GM18867 (cell line): ENCODE measurements at regions not wholly inside any gene's neighbourhood (a gene's known extent, or its start where the extent isn't known, plus 50 kb on each side); places are given as distances from the start of the nearest gene placed in this dataset.

Experiments used
- ATAC-seq: cut with Tn5 transposase; IDR thresholded peaks from one replicate; pipeline ENCODE4 v1.9.1; 2021; ENCODE audit warnings: mild to moderate bottlenecking, moderate library complexity; ENCODE audit not compliant: unreplicated experiment

DNA sequence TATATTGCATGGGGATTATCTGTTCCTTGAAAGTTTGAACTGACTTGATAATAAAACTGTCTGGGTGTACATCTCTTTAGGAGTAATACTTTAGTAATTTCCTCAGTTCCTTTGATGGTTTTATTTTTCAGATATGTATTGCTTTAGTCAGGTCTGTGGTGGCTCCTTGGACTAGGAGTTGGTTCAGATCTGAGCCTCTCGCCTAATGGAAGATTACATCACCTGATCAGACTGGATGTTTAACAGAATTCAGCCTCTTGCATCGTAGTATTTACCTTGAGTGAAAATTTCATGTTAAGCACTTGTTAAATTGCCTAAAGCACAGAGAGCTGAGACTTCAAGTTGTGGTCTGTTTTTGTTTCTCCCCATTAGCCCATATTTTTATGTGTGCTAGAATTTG is 267.3 kb downstream of the MAP2K4 start:
- no peak for ATAC-seq

DNA sequence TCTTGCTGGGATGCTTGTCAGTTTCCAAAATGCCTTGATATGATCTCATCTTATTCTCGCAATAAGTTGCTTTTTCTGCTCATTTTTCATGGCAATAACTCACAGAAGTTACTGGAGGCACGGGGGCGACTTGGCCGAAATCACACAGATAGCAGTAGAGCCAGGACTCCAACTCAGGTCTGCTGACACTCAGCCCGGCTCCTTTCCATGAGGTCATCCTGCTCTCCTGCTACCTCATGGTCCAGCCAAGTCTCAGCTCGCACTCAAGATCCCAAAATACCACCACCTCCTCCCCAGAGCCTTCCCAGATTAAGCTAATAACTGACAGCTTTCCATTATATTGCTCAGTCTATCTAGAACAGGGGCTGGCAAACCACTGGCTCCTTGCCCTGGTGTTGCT is 269.5 kb downstream of the MAP2K4 start:
- ATAC-seq, result no peak

GRCh38 chr17:12296209-12296625 is 275.5 kb downstream of the MAP2K4 start:
- ATAC-seq, result no peak

DNA sequence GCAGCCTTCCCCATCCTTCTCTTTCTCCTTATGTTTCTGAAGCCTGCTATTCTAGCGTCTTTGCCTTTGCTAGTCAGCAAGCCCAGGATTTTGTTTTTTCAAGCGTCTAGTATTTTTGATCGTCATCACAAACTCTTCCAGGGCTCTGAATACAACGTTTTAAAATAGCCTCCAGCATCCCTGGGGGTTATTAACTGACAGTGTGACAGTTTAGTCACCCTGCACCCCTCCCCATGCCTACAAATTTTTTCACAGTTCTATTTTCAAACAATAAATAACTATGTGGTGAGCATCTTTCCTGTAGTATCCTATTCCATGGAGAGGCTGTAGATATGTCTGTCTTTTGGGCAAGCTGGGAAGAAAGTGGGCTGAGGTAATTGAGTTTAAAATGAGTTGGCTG is 280.9 kb downstream of the MAP2K4 start:
- ATAC-seq, result no peak

- no peak for ATAC-seq
Measured at GRCh38 chr17:12302711-12303110, 282.0 kb downstream of the MAP2K4 start.

DNA sequence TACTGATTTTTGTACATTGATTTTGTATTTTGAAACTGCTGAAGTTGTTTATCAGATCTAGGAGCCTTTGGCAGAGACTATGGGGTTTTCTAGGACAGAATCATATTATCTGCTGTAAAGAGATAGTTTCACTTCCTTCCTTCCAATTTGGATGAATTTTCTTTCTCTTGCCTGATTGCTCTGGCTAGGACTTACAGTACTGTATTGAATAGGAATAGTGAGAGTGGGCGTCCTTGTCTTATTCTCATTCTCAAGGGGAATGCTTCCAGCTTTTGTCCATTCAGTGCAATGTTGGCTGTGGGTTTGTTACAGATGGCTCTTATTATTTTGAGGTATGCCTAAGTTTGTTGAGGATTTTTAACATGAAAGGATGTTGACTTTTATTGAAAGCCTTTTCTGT is 290.1 kb downstream of the MAP2K4 start:
- no peak for ATAC-seq

DNA sequence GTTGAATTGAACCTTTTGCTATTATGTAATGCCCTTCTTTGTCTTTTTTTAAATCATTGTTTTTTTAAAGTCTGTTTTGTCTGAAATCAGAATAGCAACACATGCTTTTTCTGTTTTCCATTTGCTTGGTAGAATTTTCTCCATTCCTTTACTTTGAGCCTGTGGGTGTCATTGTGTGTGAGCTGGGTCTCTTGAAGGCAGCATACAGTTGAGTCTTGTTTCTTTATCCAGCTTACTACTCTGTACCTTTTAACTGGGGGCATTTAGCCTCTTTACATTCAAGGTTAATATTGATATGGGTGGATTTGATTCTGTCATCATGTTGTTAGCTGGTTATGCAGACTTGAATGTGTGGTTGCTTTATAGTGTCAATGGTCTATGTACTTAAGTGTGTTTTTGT is 292.0 kb downstream of the MAP2K4 start:
- no peak for ATAC-seq

- no peak for ATAC-seq
Measured at GRCh38 chr17:12313786-12314185, 293.1 kb downstream of the MAP2K4 start.

- ATAC-seq, result no peak
Measured at GRCh38 chr17:12316021-12316420, 295.3 kb downstream of the MAP2K4 start.

DNA sequence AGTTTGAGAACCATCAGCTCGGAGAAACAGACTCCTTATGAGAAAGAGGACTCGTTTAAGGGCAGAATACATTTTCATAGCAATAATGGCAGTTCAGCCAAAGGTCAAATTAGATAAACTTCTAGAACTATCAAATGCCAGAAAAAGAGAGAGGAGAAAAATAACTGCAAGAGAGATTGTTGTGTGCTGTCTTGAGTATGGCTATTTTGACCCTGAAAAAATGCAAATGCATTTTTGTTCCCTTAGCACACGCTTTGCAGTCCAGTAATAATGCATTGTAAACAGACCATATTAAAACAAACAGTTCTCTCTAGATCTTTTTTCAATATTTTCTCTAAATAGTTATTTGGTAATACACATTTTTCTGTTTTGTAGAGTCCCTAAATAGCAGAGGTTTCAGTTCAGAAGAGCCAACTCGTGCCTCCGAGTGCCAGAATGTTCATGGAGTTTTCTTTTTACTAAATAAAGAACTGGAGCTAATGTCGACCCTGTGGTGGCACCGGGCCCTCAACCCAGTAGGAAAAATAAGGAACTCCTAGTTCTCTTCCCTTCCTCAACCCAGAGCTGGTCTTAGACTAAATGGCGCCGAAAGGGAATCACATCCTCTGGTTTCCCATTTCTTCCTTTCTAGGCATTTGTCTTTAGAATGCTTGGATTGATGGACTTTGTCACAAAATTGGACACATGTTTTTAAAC is 298.0 kb downstream of the MAP2K4 start:
- no peak for ATAC-seq

DNA sequence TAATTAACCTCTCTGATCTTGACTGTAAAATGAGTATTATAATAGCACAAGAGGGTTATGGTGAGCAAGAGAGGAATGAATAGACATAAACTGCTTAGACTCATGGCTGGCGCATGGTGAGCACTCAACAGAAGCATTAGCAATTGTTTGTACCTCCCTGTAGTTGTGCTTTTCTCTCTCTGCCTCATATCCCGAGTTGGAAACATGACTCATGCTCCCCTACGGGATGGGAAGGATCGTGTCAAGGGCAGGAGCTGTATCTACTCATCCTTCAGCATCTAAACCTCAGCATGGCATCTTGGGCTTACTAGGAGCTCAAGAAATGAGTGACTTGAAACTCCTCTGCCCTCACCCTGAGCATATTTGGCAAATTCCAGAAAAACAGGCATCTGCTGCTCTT is 299.6 kb downstream of the MAP2K4 start:
- ATAC-seq, result no peak

DNA sequence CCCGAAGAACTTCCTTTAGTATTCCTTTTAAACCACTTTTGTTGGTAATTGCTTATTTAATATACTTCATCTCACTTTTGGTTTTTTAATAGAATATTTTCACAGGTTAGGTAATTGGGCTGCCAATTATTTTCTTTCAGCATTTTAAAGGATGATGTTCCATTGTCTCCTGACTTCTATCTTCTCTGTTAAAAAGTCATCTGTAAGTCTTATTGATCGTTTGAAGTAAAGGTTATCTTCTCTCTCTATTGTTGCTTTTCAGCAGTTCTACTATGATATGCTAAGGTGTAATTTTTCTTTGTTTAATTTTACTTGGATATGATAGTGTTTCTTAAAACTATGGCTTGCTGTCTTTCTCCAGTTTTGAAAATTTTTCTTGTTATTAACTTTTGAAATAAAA is 307.5 kb downstream of the MAP2K4 start:
- ATAC-seq, result no peak

- no peak for ATAC-seq
Measured at GRCh38 chr17:12330456-12330855, 309.8 kb downstream of the MAP2K4 start.

GRCh38 chr17:12341328-12341727 is 320.7 kb downstream of the MAP2K4 start:
- no peak for ATAC-seq

DNA sequence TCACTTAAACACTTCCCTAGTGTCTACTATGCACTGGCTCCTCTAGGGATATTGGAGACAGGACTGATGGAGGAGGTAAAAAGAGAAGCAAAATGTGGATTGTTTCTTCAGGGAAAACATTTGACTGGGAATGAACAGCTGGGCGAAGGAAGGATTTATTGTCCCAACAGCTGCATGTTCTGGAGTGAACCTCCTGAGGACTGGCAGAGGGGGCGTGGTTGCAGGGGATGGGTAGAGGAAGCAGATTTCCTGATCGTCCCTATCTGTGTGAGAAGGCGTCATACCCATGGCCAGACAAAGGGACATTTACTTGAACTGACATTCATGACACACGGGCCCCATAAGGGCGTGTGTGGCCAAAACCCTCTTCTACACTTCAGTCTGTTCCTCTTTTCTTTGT is 321.5 kb downstream of the MAP2K4 start:
- ATAC-seq, result no peak

DNA sequence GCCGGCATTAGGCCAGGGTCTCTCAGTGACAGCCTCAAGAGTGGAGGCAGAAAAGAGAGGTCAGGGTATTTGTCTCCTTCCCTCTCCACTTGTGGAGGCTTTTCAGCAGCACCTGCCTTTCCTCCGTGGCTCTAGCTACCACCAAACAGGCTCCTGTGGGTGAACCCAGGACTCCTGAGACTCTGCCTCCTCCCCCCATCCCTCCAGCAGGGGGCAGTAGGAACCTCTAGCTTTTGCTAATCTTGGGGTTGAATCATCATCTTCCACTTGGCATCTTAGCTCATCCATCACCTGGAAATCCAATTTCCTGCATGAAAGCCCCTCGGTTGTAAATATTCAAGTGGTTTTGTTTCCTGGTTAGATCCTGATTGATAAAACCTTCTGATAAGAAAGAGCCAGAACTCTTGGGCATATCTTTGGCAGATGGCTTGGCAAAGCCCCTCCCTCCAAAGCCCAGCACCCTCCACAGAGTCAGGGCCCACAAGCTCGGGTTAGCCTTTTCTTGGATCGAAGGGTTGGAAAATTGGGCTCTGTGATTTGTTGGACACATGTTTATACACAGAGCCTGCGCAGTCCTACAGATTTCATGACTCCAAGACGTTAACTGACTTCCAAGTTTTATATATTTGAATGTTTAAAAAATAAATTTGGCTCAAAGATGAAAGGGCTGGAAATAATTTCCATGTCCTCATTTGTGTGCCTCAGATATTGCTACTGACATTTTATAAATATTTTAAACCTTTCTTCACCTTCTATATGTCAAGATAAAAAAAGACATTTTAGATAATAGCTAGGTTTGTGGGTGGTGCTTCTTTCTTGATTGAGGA is 322.1 kb downstream of the MAP2K4 start:
- no peak for ATAC-seq

DNA sequence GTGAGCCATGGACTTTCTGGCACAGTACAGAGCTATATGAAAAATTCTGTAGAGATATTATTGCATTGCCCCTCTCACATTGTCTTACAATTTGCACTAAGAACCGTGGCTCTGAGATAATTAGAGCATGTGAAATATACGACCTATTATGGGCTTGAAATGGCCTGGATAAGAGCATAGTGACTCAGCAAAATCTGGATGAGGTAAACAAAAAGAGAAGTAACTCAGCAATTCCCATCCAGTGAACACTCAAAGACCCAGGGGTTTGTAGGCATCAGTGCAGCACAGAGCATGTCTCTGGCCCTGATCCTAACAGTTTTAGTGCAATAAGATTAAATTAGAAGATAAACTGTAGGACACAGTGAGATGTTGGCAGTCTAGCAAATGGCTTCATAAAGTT is 317.2 kb upstream of the MYOCD start:
- no peak for ATAC-seq

DNA sequence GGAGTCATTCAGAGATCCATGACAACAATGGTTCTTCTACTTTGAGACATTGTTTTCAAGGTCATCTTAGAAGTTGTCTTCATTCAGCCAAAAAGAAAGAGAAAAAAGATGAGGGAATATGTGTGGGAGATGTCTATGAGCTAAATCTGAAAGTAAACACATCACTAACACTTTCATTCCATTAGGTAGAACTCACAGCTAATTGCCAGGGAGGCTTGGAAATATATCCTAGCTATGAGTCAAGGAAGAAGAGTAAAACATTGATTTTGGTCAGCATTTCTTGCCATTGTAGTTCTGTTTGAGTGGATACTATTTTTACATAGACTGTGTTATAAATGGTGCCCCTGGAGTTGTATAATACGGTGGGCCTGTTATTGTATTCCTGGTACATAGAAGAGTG is 316.4 kb upstream of the MYOCD start:
- no peak for ATAC-seq

GRCh38 chr17:12352127-12352526 is 313.6 kb upstream of the MYOCD start:
- no peak for ATAC-seq

GRCh38 chr17:12357600-12357999 is 308.1 kb upstream of the MYOCD start:
- ATAC-seq, result no peak

DNA sequence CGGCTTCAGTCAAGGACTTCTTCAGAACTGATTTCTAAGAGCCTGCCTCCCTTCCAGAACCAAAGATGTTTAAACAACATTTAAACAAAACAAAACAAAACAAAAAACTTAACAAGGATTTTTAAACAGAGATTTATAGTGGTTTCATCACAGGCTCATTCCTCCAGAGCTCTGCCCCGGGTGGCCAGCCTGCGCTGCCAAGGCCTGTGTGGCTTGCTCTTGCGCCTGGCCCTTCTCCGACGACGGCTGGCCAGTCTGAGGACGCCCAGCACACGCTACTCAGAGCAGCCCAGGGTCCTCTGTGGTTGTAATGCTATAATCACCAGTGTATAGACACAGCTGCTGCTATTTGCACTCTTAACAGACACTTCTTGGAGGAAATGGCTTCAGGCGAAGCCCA is 307.2 kb upstream of the MYOCD start:
- ATAC-seq, result no peak

DNA sequence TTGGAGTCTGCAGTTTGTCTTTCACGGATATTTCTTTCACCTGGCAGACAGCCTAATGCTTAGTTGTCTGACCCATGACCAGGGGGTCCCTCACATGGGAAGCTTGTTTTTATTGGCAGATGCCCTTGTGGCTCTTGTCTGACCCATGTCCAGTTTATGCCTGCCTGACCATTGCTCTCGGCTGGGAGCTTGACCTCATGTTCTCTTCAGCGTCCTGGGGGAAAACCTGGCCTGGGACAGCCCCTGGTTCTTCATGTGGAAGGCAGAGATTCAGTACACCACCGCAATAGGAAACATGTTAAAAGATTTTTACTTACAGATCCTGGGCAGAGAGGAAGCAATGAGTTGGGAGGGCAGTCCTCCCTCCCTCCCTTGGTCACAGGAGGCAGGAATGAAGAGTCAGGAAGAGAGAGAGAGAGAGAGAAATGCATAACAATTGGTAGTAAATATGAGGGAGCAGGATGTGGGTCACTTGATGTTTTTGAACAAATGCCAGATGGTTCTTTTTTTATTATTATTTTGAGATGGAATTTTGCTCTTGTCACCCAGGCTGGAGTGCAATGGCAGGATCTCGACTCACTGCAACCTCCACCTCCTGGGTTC is 302.7 kb upstream of the MYOCD start:
- no peak for ATAC-seq
